HEK293T (cell line): ENCODE measurements at regions not wholly inside any gene's neighbourhood (a gene's known extent, or its start where the extent isn't known, plus 50 kb on each side); places are given as distances from the start of the nearest gene placed in this dataset.

Experiments used
- CTCF ChIA-PET: fragments of 350-600 bp; formaldehyde crosslinking; extraction: SDS; loops from one replicate; lab custom pipeline; 2021; ENCODE audit warnings: antibody characterized with exemption, inconsistent platforms; lab: Yijun Ruan, JAX
- POLR2A ChIA-PET: fragments of 350-600 bp; formaldehyde crosslinking; extraction: SDS; loops from one replicate; lab custom pipeline; 2020; ENCODE audit warnings: antibody characterized with exemption, inconsistent platforms; lab: Yijun Ruan, JAX
- DNase-seq: peaks from one replicate; pipeline ENCODE4 v3.0.0; 2012; ENCODE audit warnings: mixed read lengths; ENCODE audit errors: extremely low spot score
- ARNT ChIP-seq: fragments of 450-650 bp; IDR thresholded peaks from 2 replicates; pipeline ENCODE4 v1.6.1; 2017; ENCODE audit warnings: mild to moderate bottlenecking
- BHLHE40 ChIP-seq: fragments of 450-650 bp; IDR thresholded peaks from 2 replicates; pipeline ENCODE4 v1.6.1; 2016; ENCODE audit warnings: mild to moderate bottlenecking, moderate library complexity, borderline replicate concordance
- CTBP1 ChIP-seq: fragments of 450-650 bp; IDR thresholded peaks from 2 replicates; pipeline ENCODE4 v1.6.1; 2016; ENCODE audit warnings: borderline replicate concordance
- ELF4 ChIP-seq: fragments of 450-650 bp; IDR thresholded peaks from 2 replicates; pipeline ENCODE4 v1.6.1; 2017; ENCODE audit warnings: antibody characterized with exemption
- FOXA1 ChIP-seq: fragments of 450-650 bp; IDR thresholded peaks from 2 replicates; pipeline ENCODE4 v1.6.1; 2016; ENCODE audit warnings: mild to moderate bottlenecking
- FOXK2 ChIP-seq: fragments of 450-650 bp; IDR thresholded peaks from 2 replicates; pipeline ENCODE4 v1.6.1; 2016; ENCODE audit warnings: mild to moderate bottlenecking
- FOXM1 ChIP-seq: fragments of 450-650 bp; IDR thresholded peaks from 2 replicates; pipeline ENCODE4 v1.6.1; 2017; ENCODE audit warnings: mild to moderate bottlenecking, borderline replicate concordance
- HDGF ChIP-seq: fragments of 450-650 bp; IDR thresholded peaks from 2 replicates; pipeline ENCODE4 v1.6.1; 2017; ENCODE audit warnings: antibody characterized with exemption, borderline replicate concordance
- L3MBTL2 ChIP-seq: fragments of 450-650 bp; conservative IDR thresholded peaks from 2 replicates; pipeline ENCODE4 v1.6.1; 2016; ENCODE audit warnings: mild to moderate bottlenecking
- LEF1 ChIP-seq: fragments of 450-650 bp; IDR thresholded peaks from 2 replicates; pipeline ENCODE4 v1.6.1; 2017; ENCODE audit warnings: mild to moderate bottlenecking, borderline replicate concordance
- NFRKB ChIP-seq: fragments of 450-650 bp; IDR thresholded peaks from 2 replicates; pipeline ENCODE4 v1.6.1; 2016; ENCODE audit warnings: mild to moderate bottlenecking, moderate library complexity
- PKNOX1 ChIP-seq: fragments of 450-650 bp; IDR thresholded peaks from 2 replicates; pipeline ENCODE4 v1.6.1; 2016
- SP1 ChIP-seq: fragments of 450-650 bp; IDR thresholded peaks from 2 replicates; pipeline ENCODE4 v1.6.1; 2017
- SUZ12 ChIP-seq: fragments of 450-650 bp; IDR thresholded peaks from 2 replicates; pipeline ENCODE4 v1.6.1; 2016; ENCODE audit warnings: mild to moderate bottlenecking
- TARDBP ChIP-seq: fragments of 450-650 bp; IDR thresholded peaks from 2 replicates; pipeline ENCODE4 v1.6.1; 2016
- ZNF384 ChIP-seq: fragments of 450-650 bp; IDR thresholded peaks from 2 replicates; pipeline ENCODE4 v1.6.1; 2016

GRCh38 chr11:87849216-87849615, 326.0 kb downstream of the RAB38 start:
- POLR2A ChIA-PET, result no interaction called here
- TF ChIP-seq L3MBTL2 (no peak), FOXA1 (no peak), ZNF384 (no peak)
- DNase-seq, result no peak
- CTCF ChIA-PET, result no interaction called here

GRCh38 chr11:87840786-87841185, 334.5 kb downstream of the RAB38 start:
- DNase-seq, result no peak
- TF ChIP-seq PKNOX1, result no peak
- TF ChIP-seq CTBP1, result no peak
- no peak for TF ChIP-seq LEF1
- no peak for TF ChIP-seq TARDBP
- ChIA-PET CTCF (no interaction called here), POLR2A (no interaction called here)

- ChIA-PET POLR2A (no interaction called here), CTCF (no interaction called here)
- no peak for TF ChIP-seq FOXK2
- no peak for TF ChIP-seq SP1
- TF ChIP-seq LEF1, result no peak
- TF ChIP-seq ARNT, result no peak
- no peak for TF ChIP-seq PKNOX1
- no peak for TF ChIP-seq ELF4
- TF ChIP-seq L3MBTL2, result no peak
- TF ChIP-seq NFRKB, result no peak
- TF ChIP-seq BHLHE40, result no peak
- DNase-seq, result no peak
Measured at GRCh38 chr11:87832211-87832610, 343.0 kb downstream of the RAB38 start.

GRCh38 chr11:87820011-87820410, 355.2 kb downstream of the RAB38 start:
- CTCF ChIA-PET, result no interaction called here
- no peak for TF ChIP-seq PKNOX1
- no peak for TF ChIP-seq ARNT
- TF ChIP-seq FOXK2, result no peak
- no peak for TF ChIP-seq CTBP1
- no peak for TF ChIP-seq LEF1
- no peak for DNase-seq
- POLR2A ChIA-PET, result no interaction called here

- no peak for DNase-seq
- TF ChIP-seq BHLHE40, result no peak
- ChIA-PET CTCF (no interaction called here), POLR2A (no interaction called here)
Measured at GRCh38 chr11:87819151-87819550, 356.1 kb downstream of the RAB38 start.

GRCh38 chr11:87812571-87813365, 362.5 kb downstream of the RAB38 start:
- TF ChIP-seq ARNT, result no peak
- TF ChIP-seq FOXM1, result no peak
- no peak for TF ChIP-seq L3MBTL2
- no peak for TF ChIP-seq FOXK2
- no peak for TF ChIP-seq NFRKB
- TF ChIP-seq SUZ12, result no peak
- TF ChIP-seq LEF1, result no peak
- TF ChIP-seq PKNOX1, result no peak
- no peak for TF ChIP-seq ELF4
- TF ChIP-seq FOXA1, result no peak
- TF ChIP-seq SP1, result no peak
- TF ChIP-seq CTBP1, result no peak
- no peak for TF ChIP-seq TARDBP
- no peak for TF ChIP-seq HDGF
- TF ChIP-seq ZNF384, result no peak
- TF ChIP-seq BHLHE40, result no peak
- CTCF ChIA-PET, result no interaction called here
- POLR2A ChIA-PET, result no interaction called here

GRCh38 chr11:87810486-87810885, 364.8 kb downstream of the RAB38 start:
- TF ChIP-seq ARNT (no peak), PKNOX1 (no peak), TARDBP (no peak), FOXA1 (no peak), LEF1 (no peak), FOXK2 (no peak), NFRKB (no peak), HDGF (no peak), SP1 (no peak), ELF4 (no peak), FOXM1 (no peak), BHLHE40 (no peak), SUZ12 (no peak), ZNF384 (no peak), CTBP1 (no peak), L3MBTL2 (no peak)
- ChIA-PET CTCF (no interaction called here), POLR2A (no interaction called here)
- no peak for DNase-seq

More at GRCh38 chr11:87812571-87813365, 362.5 kb downstream of the RAB38 start:
- no peak for DNase-seq
